ENCODE measurements at regions not wholly inside any gene's neighbourhood (a gene's known extent, or its start where the extent isn't known, plus 50 kb on each side); places are given as distances from the start of the nearest gene placed in this dataset.

DNA sequence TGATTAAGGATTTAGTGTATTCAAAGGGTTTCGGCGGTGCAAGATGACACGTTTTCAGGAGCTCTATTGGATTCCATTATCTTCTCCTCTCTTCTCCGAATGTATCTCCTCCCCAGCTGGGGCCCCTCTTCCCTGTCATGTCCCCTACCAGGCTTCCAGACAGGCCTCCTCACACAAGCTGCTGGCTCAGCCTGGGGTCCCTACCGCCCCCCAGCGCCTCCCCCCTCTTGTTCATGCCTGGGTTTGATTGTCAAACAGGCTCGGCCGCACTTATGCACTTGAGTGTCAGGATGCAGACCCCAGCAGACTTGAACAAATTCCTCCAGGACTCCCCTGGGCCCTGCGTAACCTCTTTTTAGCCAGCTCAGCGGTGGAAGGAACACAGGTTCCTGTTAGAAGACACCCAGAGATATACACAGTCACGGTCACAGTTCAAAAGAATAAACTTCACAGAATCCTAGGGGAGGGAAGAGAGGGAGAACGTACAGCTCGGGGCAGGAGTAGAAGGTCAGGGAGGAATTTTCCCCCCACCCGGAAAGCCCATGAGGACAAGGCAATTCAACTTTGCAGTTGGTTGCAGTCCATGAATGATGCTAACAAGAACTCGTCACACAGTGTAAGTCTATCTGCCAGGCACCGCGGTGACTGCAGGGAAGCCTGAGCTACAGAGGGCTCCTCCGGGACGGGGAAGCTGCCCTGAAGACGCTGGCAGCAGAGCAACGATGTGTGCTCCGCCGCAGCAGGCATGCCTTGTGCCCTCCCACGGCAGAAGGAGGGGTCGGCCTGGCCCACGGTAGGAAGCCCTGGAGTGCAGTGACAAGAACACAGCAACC lies 560.0 kb downstream of the BNC2 start:
- Histone ChIP-seq H3K4me3 (ENCODE audit: low read length) (no peak overlapping the region), H3K9me2 (replicated peaks; ENCODE audit: insufficient read depth, low read length) (no peaks in the 10 kb centered on the region), H3K4me1 (ENCODE audit: low read length) (no peaks in the 10 kb centered on the region), H3F3A (ENCODE audit: insufficient read depth, low read length) (no peaks in the 10 kb centered on the region), H3K9ac (ENCODE audit: low read length) (no peak overlapping the region), H3K9me3 (replicated peaks; ENCODE audit: insufficient read depth, low read length) (no peaks in the 10 kb centered on the region), H3K27me3 (replicated peaks; ENCODE audit: insufficient read depth, low read length) (no peaks in the 10 kb centered on the region), H4K20me1 (ENCODE audit: insufficient read depth, low read length) (no peaks in the 10 kb centered on the region), H3K79me2 (ENCODE audit: low read length) (no peaks in the 10 kb centered on the region), H2AFZ (ENCODE audit: low read length) (no peak overlapping the region), H3K4me2 (ENCODE audit: low read depth, low read length) (no peak overlapping the region), H3K27ac (ENCODE audit: low read length) (no peak overlapping the region), H3K36me3 (replicated peaks; ENCODE audit: insufficient read depth, low read length) (no peaks in the 10 kb centered on the region)
- TF ChIP-seq CTCF (IDR thresholded peaks at IDR 0.05; ENCODE audit: low read length) (no peak), EZH2phosphoT487 (IDR thresholded peaks at IDR 0.05; ENCODE audit: low read length) (no peak), EZH2 (optimal IDR thresholded peaks at IDR 0.05; ENCODE audit: low read depth, low read length) (no peak)
- no peak for DNase-seq

GRCh38 chr9:16312116-16312515 lies 558.4 kb downstream of the BNC2 start:
- Histone ChIP-seq H3K27me3 (replicated peaks; ENCODE audit: insufficient read depth, low read length) (no peaks in the 10 kb centered on the region), H3K9me2 (replicated peaks; ENCODE audit: insufficient read depth, low read length) (no peaks in the 10 kb centered on the region), H3K79me2 (ENCODE audit: low read length) (no peaks in the 10 kb centered on the region), H3K9ac (ENCODE audit: low read length) (no peak overlapping the region), H3K27ac (ENCODE audit: low read length) (no peak overlapping the region), H4K20me1 (ENCODE audit: insufficient read depth, low read length) (no peaks in the 10 kb centered on the region), H3K4me3 (ENCODE audit: low read length) (no peak overlapping the region), H3K9me3 (replicated peaks; ENCODE audit: insufficient read depth, low read length) (no peaks in the 10 kb centered on the region), H3F3A (ENCODE audit: insufficient read depth, low read length) (no peaks in the 10 kb centered on the region), H3K36me3 (replicated peaks; ENCODE audit: insufficient read depth, low read length) (no peaks in the 10 kb centered on the region), H3K4me1 (ENCODE audit: low read length) (no peaks in the 10 kb centered on the region), H3K4me2 (ENCODE audit: low read depth, low read length) (no peak overlapping the region), H2AFZ (ENCODE audit: low read length) (no peak overlapping the region)
- no peak for DNase-seq
- no peak for TF ChIP-seq EZH2 (optimal IDR thresholded peaks at IDR 0.05; ENCODE audit: low read depth, low read length)
- no peak for TF ChIP-seq CTCF (IDR thresholded peaks at IDR 0.05; ENCODE audit: low read length)
- no peak for TF ChIP-seq EZH2phosphoT487 (IDR thresholded peaks at IDR 0.05; ENCODE audit: low read length)

DNA sequence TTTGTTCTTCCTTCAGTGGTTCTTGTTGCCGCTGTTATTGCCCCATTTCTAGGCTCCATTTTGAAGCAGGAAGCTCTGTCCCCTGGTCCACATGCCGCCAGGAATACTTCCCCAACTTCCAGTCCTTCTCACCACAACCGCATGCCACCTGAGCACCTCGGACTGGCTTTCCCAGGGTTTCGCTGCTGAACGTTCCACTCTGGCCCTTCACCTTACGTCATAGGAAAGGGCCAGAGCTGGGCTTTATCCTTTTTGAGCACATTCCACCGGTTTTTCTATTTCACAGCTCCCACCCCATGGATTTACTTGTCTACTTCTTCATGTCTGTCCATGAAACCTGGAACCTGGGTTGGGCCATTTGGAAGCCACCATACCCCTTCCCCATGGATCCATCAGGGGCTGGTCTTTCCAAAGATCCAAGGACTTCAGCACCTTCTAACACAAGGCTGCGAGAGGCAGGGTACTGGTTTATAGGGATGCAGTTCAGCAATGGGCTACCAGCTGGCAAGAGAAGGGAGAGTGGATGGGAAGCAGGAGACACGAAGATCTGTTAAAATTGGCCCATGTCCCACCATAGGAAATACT lies 557.4 kb downstream of the BNC2 start:
- H4K20me1 ChIP-seq (ENCODE audit: insufficient read depth, low read length) = no peaks in the 10 kb centered on the region
- no peaks in the 10 kb centered on the region for H3K36me3 ChIP-seq (replicated peaks; ENCODE audit: insufficient read depth, low read length)
- H3F3A ChIP-seq (ENCODE audit: insufficient read depth, low read length) = no peaks in the 10 kb centered on the region
- TF ChIP-seq EZH2 (optimal IDR thresholded peaks at IDR 0.05; ENCODE audit: low read depth, low read length) (no peak), EZH2phosphoT487 (IDR thresholded peaks at IDR 0.05; ENCODE audit: low read length) (no peak), CTCF (IDR thresholded peaks at IDR 0.05; ENCODE audit: low read length) (no peak)
- no peaks in the 10 kb centered on the region for H3K9me2 ChIP-seq (replicated peaks; ENCODE audit: insufficient read depth, low read length)
- H3K27me3 ChIP-seq (replicated peaks; ENCODE audit: insufficient read depth, low read length) = no peaks in the 10 kb centered on the region
- no peaks in the 10 kb centered on the region for H3K79me2 ChIP-seq (ENCODE audit: low read length)
- no peaks in the 10 kb centered on the region for H3K4me1 ChIP-seq (ENCODE audit: low read length)
- no peak overlapping the region for H3K4me2 ChIP-seq (ENCODE audit: low read depth, low read length)
- DNase-seq = no peak
- no peaks in the 10 kb centered on the region for H3K9me3 ChIP-seq (replicated peaks; ENCODE audit: insufficient read depth, low read length)
- H3K27ac ChIP-seq (ENCODE audit: low read length) = no peak overlapping the region
- H2AFZ ChIP-seq (ENCODE audit: low read length) = no peak overlapping the region
- no peak overlapping the region for H3K4me3 ChIP-seq (ENCODE audit: low read length)
- no peak overlapping the region for H3K9ac ChIP-seq (ENCODE audit: low read length)

Measured in MM.1S (cell line).